Left cardiac atrium (tissue), 4 donors: ENCODE measurements at regions not wholly inside any gene's neighbourhood (a gene's known extent, or its start where the extent isn't known, plus 50 kb on each side); places are given as distances from the start of the nearest gene placed in this dataset.
"Not testable (repeated sequence)": the region's sequence is repeated elsewhere in the genome, so short reads cannot be mapped to it uniquely, and the experiment has no call there.

Experiments
- ATAC-seq, 2 donors: fragments of 200-7000 bp; cut with Tn5 transposase; one replicate each; pipeline ENCODE4 v1.9.1; 2020; ENCODE audit warnings: mild to moderate bottlenecking in 2 of 2, moderate library complexity in 2 of 2
- DNase-seq: peaks from one replicate; pipeline ENCODE4 v3.0.0-alpha.2; 2020
- intact Hi-C, 2 donors: fragments of 100-400 bp; cut with DNase I; formaldehyde crosslinking; loops; one replicate each; pipeline versions ENCODE4 v1.14.1 to v1.15.1; 2022 to 2023
- donor health status: DM: no; HTN: yes; CAD: no.
- donor health status: DM: no; HTN: yes; CAD: no; lungs with severe emphysema.
- donor health status: DM: yes; HTN: yes; CAD: no.
- donor health status: Dilated cardiomyopathy.

DNA sequence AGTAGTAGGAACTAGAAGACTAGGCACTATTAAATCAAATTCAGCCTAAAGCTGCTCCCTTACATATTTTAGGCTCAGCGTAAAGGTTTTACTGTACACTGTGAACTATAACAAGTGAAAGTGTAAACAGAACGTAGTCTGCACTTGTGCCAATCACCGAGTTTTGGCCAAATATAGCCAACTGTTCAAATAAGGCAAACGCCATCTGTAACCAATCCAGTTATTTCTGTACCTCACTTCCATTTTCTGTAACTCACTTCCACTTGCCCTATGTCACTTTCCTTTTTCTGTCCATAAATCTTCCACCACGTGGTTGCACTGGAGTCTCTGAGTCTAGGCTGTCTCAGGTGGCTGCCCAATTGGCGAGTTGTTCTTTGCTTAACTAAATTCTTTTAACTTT, 2132.2 kb downstream of the LRRC4C start:
- intact Hi-C loops = no loop called here
- DNase-seq (no peak), ATAC-seq (no peak)

DNA sequence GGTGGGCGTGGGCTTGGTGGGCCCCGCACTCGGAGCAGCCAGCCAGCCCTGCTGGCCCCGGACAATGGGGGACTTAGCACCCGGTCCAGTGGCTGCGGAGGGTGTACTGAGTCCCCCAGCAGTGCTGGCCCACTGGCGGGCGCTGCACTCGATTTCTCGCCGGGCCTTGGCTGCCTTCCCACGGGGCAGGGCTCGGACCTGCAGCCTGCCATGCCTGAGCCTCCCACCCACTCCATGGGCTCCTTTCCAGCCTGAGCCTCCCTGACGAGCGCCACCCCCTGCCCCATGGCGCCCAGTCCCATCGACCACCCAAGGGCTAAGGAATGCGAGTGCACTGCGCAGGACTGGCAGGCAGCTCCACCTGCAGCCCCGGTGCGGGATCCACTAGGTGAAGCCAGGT, 2147.6 kb downstream of the LRRC4C start:
- DNase-seq, ATAC-seq, intact Hi-C loops: not testable (repeated sequence)

DNA sequence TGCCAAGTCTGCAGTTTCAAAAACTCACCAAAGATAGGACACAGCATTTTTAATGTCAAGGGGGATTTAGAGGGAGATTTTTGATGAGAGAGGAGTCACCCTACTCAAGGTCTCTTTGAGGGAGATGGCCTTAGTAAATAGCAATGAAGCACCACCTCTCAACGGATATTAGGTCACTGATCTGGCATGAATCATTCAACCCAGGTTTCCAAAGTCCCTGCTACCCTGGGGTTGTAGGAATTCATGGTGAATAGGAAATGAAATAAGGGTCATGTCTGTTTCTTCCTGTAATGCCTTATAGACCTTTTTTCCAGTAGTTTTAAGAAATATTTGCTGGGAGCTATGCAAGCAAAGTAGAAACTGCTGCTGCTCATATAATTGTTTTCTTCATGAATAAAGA, 2154.9 kb downstream of the LRRC4C start:
- intact Hi-C loops = no loop called here
- DNase-seq = no peak

DNA sequence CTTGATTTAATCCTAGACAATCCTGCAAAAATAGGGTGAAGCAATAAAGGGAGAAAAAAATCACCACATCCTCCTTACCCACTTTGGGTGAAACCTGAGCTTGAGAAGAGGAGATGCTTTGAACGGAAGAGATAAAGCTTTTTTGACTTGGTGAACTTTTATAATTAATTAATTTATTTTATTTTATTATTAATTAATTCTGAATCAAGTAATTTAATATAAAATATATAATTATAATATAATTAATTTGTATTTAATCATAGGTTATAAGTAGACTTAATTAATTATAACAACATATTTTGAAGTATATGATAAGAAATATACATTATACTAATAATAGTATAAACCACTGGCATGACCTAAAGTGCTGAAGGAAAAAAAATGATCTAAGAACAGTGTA, 2164.8 kb downstream of the LRRC4C start:
- ATAC-seq (no peak), DNase-seq (no peak)
- intact Hi-C loops = no loop called here

More for the DNA sequence above, 2154.9 kb downstream of the LRRC4C start:
- no peak for ATAC-seq

DNA sequence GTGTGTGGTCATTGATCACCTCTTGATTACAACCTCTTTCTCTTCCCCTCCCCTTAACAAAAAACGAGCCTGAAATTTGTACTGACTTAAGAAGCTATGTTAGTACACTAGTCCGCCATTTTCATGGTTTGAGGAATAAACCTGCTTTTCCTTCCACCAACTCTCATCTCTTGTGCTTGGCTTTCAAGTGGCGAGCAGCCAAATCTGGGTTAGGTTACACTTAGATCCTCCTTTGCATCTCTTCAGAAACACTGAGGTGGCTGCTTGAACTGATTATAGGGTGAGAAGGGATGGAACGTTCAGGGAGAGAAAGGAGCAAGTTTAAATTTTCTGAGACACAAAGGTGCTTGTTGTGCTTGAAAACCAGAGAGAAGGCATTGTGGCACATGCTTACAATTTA, 2171.4 kb downstream of the LRRC4C start:
- no peak for ATAC-seq
- intact Hi-C loops = no loop called here
- no peak for DNase-seq

DNA sequence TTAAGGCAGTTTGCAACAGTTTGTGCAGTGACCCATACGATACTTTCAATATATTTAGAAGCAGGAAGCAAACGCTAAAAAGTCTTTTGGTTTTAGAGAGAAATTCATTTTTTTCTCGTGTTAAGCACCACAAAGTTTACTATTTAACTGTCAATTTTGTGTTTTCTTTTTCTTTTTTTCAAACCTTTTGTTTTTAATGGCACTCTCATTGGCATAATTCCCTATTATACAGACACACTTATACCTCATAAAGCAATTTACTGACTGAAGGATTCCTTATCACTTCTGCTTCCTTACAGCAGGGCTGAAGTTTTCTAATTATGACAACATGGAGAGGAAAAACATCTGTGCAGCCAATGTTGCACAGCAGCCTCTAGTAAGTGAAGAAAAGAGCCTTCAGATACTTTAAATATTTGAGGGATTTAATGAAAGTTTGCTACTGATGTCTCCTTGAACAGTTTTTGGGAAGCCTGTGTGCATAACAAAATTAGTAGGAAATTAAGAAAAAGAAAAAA, 2191.2 kb downstream of the LRRC4C start:
- intact Hi-C loops = no loop called here

DNA sequence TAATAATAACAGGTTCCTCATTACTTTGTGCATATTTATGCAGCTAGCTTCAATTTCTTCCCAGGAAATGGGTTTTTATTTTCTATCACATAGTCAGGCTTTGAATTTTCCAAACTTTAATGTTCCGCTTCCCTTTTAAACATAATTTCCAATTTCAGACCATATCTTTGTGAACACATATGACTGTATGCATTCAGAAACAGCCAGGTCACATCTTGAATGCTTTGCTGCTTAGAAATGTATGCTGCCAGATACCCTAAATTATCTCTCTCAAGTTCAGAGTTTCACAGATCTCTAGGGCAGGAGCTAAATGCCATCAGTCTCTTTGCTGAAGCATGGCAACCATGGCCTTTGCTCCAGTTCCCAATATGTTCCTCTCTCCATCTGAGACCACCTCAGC, 2203.8 kb downstream of the LRRC4C start:
- DNase-seq = no peak
- no peak for ATAC-seq

More for the DNA sequence above, 2191.2 kb downstream of the LRRC4C start:
- ATAC-seq (no peak), DNase-seq (no peak)

DNA sequence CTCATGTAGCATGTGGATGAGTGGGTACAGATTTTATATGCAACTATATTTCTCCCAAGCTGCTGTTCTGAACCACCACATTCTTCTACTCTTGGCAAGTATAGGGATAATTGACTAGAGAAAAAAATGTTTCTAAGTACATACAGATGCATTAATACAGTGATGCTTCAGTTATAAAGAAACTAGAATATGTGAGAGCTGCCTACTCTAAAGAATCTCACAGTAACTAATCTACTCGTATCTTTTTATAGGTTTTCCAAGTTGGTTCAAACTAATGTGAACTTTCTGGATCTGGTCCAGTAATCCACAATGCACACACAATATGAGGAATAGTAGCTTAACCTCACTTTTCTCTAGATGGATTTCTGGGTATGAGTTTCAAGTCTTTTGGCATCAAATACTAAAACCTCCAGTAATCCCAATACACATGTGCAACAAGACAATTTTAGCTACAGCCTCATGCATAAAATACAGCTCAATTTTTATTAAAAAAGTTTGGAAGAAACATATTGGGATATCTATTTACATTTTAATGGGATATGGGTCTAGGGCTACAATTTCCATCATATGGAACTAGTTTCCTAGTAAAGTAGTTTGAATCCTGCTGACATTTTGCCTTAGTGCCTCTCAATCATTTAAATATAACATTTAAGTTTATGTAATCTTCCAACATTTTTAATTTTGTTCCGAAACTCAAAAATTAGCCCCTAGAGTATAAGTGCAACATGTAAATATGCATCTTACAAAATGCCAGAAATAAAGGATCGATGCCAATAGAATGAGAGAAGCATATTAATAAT, 2209.7 kb downstream of the LRRC4C start:
- DNase-seq = no peak
- intact Hi-C loops = no loop called here
- ATAC-seq = no peak

More for the DNA sequence above, 2203.8 kb downstream of the LRRC4C start:
- intact Hi-C loops = no loop called here

DNA sequence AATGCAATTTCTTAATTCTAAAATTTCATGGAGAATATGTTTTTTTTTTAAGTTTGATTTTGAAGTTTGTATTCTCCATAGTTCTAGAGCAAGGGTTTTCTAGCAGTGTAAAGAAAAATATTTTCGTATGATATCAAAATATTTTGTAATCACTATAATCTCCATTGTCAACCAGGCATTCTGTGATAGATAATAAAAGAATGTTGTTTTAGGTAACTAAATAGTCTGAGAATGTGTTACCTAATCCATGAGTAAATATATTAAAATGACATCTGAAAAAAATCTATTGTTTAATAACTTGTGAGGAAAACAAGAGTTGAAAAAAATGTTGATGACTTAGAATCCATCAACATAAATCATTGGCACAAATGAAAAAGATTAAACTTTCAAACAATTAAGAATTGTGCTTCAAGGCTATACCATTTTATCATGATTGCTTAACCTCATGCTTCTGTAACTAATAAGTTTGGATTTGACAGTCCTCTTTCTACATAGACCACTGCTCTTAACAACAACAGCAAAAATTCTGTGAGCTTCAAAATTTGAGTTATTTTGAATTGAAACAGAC, 2211.8 kb downstream of the LRRC4C start:
- intact Hi-C loops = no loop called here
- DNase-seq = no peak
- no peak for ATAC-seq

DNA sequence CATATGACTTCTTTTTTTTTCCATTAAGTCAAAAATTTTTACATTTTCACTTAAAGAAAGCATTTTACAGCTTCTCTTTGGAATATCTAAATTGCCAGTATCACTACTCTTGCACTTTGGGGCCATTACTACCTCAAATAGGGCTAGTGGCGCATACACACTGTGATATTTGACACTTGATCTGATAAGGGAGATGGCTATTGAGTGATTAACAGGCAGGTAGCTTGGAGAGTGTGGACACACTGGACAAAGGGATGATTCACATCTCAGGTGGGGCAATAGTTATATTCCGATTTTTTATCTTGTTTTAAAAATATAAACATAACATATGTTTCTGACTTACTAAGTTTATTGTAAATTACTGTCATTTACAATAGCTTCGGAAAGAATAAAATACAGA, 2219.9 kb downstream of the LRRC4C start:
- intact Hi-C loops = no loop called here
- DNase-seq = no peak
- no peak for ATAC-seq

DNA sequence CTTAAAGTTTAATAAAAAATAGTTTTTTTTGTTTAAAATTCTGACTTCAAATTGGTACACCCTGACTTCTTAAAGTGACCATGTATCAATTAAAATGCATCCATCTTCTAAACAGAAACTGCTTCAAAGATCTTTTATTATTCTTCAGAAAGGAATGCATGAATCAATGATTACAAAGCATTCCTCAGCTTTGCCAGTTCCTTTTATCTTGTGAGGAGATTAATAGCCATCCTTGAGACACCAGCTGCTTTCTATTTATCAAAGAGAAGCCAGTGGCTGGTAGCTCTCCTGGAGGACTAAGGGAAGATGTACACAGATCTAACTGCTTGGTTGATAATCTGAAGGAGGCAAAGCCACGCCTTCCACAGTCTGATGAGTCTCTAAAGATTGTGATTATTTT, 2222.5 kb downstream of the LRRC4C start:
- DNase-seq (no peak), ATAC-seq (no peak)
- intact Hi-C loops = no loop called here

DNA sequence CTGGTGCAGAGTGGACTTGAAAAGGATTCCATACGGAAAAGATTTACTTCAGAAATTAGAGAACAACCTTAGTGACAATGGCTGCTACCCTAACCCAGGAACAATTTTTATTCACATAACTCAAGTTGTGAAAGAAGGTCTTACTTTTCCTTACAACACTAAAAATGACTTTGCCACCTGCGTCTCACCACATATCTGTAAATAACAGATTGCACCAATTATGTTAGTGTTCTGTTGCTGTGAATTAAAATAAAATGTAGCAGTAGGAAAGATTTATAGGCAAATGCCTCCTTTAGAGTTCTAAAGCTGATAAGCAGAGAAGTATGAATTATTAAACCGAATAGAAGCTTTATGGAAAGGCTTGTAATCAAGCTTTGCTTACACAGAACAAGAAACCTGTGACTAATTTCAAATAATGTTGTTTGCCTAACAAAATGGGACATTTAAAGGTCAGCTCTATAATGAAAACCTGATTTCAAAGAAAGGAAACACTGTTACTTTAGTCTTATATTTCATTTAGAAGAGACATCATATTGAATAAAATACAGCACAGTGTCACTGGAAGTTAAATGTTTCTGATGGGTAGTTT, 2237.8 kb downstream of the LRRC4C start:
- intact Hi-C loops = no loop called here
- DNase-seq (no peak), ATAC-seq (no peak)

DNA sequence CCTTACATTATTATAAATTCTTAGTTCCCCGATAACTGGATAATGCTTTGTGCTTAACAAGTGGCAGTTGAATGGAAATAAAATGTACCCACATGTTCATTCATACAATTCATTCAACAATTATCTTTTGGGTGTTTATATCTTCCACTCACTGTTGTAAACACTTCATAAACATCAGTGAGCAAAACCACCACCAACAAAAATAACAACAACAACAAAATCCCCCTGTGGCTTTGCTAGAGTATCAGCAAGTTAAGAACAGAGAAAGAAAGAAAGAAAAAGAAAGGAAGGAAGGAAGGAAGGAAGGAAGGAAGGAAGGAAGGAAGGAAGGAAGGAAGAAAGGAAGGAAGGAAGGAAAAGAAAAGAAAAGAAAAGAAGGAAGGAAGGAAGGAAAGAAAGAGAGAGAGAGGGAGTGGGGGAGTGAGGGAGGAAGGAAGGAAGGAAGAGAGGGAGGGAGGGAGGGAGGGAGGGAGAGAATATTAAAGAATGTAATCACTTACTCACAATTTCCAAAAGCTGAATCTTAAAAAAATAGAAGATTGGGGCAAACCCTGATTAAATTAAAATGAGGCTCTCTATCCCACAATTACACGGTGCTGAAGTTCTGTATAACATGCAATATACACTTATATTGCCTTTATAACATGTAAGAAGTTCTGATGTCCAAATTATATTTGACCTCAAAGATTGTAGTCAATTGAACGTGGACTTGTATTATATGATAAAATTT, 2238.8 kb downstream of the LRRC4C start:
- intact Hi-C loops = no loop called here
- ATAC-seq (no peak), DNase-seq (no peak)

DNA sequence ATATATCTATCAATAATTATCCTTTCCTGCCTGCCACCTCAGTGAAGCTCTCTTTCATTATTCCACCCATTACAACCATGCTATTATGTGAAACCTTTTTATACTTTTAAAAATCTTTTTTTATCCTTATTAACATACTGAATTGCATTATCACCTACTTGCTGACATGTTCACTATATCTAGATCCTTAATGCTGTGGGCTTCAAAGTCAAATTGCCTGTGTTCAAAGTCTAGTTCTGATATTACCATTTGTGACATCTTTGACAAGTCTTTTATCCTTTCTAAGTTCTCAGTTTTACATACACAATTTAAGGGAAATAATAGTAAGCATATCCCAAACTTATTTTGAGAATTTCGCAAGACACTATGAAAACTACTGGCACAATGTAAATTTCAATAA, 2239.4 kb downstream of the LRRC4C start:
- ATAC-seq = no peak
- intact Hi-C loops = no loop called here
- DNase-seq = no peak

DNA sequence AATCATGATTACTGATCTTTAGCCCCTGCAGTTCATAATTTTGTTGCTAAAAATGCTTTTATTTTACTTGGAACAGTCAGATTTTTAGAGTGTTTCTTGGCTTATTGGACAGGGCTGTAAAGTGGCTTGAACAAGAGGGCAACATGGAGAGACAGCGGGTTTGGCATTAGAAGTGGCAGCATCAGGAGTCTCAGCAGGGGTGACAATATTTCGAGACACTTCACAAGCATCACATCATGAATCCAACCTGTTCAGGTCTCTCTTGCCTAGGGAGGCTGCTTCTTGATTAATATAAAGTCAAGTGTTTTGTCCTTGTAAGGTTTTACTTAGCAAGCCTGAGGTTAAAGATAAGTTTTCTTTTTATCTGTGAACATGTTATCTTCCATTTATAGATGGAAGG, 2249.5 kb downstream of the LRRC4C start:
- DNase-seq (no peak), ATAC-seq (no peak)
- intact Hi-C loops = no loop called here

DNA sequence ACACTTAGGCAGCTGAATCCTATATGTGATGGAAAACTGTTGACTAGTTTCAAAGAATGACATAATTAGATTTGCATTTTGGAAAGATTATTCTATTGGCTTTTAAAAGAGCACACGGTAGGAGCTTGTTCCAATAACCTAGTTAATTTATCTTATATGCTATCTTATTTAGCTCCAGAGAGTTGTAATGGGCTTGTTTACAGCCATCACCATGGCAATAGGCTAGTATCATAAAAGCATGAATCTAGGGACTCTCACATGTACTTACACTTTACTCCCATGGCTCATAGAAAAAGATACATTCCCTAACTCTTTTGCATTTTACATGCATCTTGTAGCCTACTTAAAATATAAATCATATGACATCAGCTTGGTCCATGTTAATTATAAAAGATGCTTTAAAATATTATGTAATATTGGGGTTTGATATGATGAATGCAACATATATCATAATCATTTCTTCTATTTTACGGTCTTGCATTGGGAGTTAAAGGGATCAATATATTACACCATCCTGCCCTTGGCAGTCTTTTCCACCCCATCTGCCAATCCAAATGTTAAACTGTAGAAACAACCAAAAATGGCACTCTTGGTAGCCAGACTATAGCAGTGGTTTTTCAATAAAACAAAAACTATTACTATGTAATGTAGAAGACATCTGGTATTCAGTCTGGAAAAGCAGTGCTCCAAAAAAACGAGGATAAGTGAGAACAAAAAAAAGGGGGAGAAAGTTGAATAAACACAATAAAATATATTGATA, 2254.0 kb downstream of the LRRC4C start:
- no peak for ATAC-seq
- no peak for DNase-seq
- intact Hi-C loops = no loop called here

DNA sequence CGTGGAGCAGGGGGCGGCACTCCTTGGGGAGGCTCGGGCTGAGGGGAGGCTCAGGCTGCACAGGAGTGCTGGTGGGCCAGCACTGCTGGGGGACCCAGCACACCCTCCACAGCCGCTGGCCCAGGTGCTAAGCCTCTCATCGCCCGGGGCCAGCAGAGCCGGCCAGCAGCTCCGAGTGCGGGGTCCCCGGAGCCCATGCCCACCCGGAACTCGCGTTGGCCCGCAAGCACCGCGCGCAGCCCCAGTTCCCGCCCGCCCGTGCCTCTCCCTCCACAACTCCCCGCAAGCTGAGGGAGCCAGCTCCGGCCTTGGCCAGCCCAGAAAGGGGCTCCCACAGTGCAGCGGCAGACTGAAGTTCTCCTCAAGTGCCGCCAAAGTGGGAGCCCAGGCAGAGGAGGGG, 2266.8 kb downstream of the LRRC4C start:
- intact Hi-C loops = no loop called here
- DNase-seq = no peak
- no peak for ATAC-seq

DNA sequence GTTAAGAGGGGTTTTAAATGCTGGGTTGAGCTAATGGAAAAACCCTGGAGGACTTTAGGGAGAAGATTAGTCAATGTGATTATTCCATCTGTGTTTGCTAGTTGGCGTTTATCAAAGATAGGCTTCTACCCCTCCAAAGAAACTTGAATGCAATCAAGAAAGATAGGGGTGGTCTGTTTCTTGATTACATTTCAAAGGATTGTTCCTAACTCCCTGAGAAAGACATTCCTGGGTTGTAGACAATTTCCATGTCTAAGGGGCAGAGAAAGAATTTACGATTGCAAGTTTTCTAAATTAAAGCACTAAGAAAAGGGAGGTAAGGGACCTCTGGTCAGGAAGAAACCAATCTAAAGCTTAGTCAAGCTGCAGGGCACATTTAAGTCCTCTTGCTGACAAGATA, 2268.7 kb downstream of the LRRC4C start:
- intact Hi-C loops = no loop called here
- DNase-seq (no peak), ATAC-seq (no peak)

DNA sequence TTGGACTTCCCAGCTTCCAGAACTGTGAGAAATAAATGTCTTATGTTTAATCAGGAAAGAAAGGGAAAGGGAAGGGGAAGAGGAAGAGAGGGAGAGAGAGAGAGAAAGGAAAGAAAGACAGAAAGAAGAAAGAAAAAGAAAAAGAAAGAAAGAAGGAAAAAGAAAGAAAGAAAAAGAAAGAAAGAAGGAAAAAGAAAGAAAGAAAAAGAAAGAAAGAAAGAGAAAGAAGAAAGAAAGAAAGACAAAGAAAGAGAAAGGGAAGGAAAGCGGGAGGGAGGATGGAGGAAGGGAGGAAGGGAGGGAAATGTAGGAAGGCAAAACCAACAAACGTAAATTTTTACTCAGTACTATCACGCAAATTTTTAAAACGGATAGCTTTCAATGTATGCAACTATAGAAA, 2281.8 kb downstream of the LRRC4C start:
- ATAC-seq (no peak), DNase-seq (no peak)
- intact Hi-C loops = no loop called here
